ENCODE measurements at regions not wholly inside any gene's neighbourhood (a gene's known extent, or its start where the extent isn't known, plus 50 kb on each side); places are given as distances from the start of the nearest gene placed in this dataset.

DNA sequence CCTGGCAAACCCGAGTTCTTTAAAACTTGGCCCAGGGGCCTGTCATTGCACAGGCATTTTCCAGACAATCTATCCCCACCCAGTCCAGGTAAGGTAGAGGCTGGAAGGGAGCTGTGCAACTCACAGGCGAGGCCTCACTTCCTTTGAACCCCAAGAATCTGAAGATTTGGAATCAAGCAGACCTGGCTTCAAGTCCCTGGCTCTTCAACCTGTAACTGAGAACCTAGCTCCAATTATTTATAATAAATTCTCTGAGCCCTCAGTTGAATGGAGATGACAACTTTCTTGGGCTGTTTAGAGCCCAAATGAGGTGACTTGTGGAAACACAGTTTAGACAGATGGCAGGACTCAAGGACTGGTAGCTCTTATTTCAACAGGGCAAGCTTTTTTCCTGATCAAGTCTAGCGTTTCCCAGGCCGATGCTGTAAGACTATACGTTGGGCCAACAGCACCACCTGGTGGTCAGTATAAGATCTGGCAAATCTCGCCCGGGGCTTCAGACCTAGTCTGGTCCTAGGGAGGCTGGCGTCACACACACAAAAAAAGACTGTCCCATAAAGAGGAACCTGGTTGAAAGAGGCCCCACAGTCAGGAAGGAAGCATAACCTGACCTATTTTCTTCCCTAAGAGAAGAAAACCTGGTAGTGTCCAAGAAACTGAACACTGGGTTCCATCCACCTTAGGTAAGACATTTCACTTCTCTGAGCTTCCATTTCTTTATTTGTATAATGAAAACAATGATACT lies 117.9 kb downstream of the C17orf67 start:
- H3K27me3 ChIP-seq (replicated peaks; ENCODE audit: insufficient read depth): no peaks in the 10 kb centered on the region
- H3K4me1 ChIP-seq (ENCODE audit: insufficient read depth): no peaks in the 10 kb centered on the region
- no peak overlapping the region for H3K4me2 ChIP-seq (ENCODE audit: unreplicated experiment)
- no peaks in the 10 kb centered on the region for H3K79me2 ChIP-seq (ENCODE audit: insufficient read depth)
- in situ Hi-C loops (cut with MboI): loop anchor here (10.0 kb wide), 1 partner anchor 121 kb away; the partner anchor contains the start of gene NOG
- H3K27ac ChIP-seq: no peak overlapping the region
- H4K20me1 ChIP-seq (ENCODE audit: insufficient read depth): no peaks in the 10 kb centered on the region
- H3K36me3 ChIP-seq (ENCODE audit: low read depth): no peaks in the 10 kb centered on the region
- WGBS, 2 experiments (ENCODE audit: low coverage in 1 of 2, low lambda C conversion rate in 2 of 2, missing lambda C conversion rate in 2 of 2): 17 to 20% methylated on average over 8 of the region's 8 CpGs
- DNase-seq: peak; percentile 92
- no peaks in the 10 kb centered on the region for H3K9me2 ChIP-seq (ENCODE audit: insufficient read depth)
- H3K4me3 ChIP-seq: no peak overlapping the region
- no peak overlapping the region for H2AFZ ChIP-seq
- TF ChIP-seq EZH2phosphoT487 (IDR thresholded peaks at IDR 0.05; ENCODE audit: insufficient read depth, low read depth) (no peak), EZH2 (IDR thresholded peaks at IDR 0.05; ENCODE audit: insufficient read depth, poor library complexity, severe bottlenecking) (no peak)
- no peaks in the 10 kb centered on the region for H3K9me3 ChIP-seq (ENCODE audit: low read depth)
- no peak overlapping the region for H3K9ac ChIP-seq
- no peaks in the 10 kb centered on the region for H3F3A ChIP-seq (ENCODE audit: insufficient read depth)

DNA sequence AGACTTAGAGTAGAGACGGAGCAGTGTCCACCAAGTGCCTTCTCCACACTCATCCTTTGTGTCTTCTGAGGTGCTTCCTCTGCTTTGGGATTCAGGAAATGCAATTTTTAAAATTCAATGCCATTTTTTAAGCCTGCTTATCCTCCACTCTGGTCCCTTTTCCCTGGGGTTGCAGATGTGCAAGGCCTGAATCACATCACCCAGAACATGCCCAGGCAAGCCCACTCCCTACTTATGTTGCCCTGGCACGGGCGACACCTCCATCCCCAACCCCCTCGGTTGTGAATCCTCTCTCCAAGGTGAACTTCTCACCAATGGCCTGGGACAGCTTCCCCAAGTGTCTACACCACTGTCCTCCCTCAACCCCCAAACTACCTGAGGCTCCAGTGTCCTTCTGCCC lies 116.2 kb downstream of the C17orf67 start:
- Histone ChIP-seq H2AFZ (no peak overlapping the region), H3K4me2 (ENCODE audit: unreplicated experiment) (no peak overlapping the region), H3F3A (ENCODE audit: insufficient read depth) (no peaks in the 10 kb centered on the region), H3K27ac (no peak overlapping the region), H4K20me1 (ENCODE audit: insufficient read depth) (no peaks in the 10 kb centered on the region), H3K9me2 (ENCODE audit: insufficient read depth) (no peaks in the 10 kb centered on the region), H3K4me3 (no peak overlapping the region), H3K4me1 (ENCODE audit: insufficient read depth) (no peaks in the 10 kb centered on the region), H3K27me3 (replicated peaks; ENCODE audit: insufficient read depth) (no peaks in the 10 kb centered on the region), H3K36me3 (ENCODE audit: low read depth) (no peaks in the 10 kb centered on the region), H3K79me2 (ENCODE audit: insufficient read depth) (no peaks in the 10 kb centered on the region), H3K9ac (no peak overlapping the region), H3K9me3 (ENCODE audit: low read depth) (no peaks in the 10 kb centered on the region)
- in situ Hi-C loops (cut with MboI): loop anchor here (10.0 kb wide), 1 partner anchor 123 kb away; the partner anchor contains the start of gene NOG
- WGBS, 2 experiments (ENCODE audit: low coverage in 1 of 2, low lambda C conversion rate in 2 of 2, missing lambda C conversion rate in 2 of 2): 86 to 89% methylated on average over 4 of the region's 4 CpGs
- TF ChIP-seq EZH2 (IDR thresholded peaks at IDR 0.05; ENCODE audit: insufficient read depth, poor library complexity, severe bottlenecking) (no peak), EZH2phosphoT487 (IDR thresholded peaks at IDR 0.05; ENCODE audit: insufficient read depth, low read depth) (no peak)
- DNase-seq: no peak

DNA sequence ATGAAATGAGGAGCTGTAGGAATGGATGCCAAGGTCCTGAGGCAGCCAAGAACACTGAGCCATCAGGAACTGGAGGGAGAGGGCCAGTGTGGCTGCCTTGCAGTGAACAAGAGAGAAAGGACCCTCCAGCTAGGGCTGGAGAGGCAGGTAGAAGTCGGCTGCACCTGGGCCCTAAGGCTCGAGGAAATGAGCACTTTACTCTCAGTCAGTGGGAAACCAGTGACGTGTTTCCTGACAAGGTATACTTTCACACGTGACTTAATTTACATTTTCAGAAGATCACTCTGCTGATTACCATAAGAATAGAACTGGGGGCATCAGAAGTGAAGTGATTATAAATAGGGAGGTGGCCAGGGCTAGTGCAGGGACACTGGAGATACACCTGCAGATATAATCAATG lies 115.2 kb downstream of the C17orf67 start:
- Histone ChIP-seq H3K9me2 (ENCODE audit: insufficient read depth) (no peaks in the 10 kb centered on the region), H3F3A (ENCODE audit: insufficient read depth) (no peaks in the 10 kb centered on the region), H3K4me3 (no peak overlapping the region), H3K27ac (no peak overlapping the region), H4K20me1 (ENCODE audit: insufficient read depth) (no peaks in the 10 kb centered on the region), H3K4me1 (ENCODE audit: insufficient read depth) (no peaks in the 10 kb centered on the region), H3K4me2 (ENCODE audit: unreplicated experiment) (no peak overlapping the region), H2AFZ (no peak overlapping the region), H3K79me2 (ENCODE audit: insufficient read depth) (no peaks in the 10 kb centered on the region), H3K9ac (no peak overlapping the region), H3K9me3 (ENCODE audit: low read depth) (no peaks in the 10 kb centered on the region), H3K36me3 (ENCODE audit: low read depth) (no peaks in the 10 kb centered on the region), H3K27me3 (replicated peaks; ENCODE audit: insufficient read depth) (no peaks in the 10 kb centered on the region)
- no peak for DNase-seq
- in situ Hi-C loops (cut with MboI): loop anchor here (10.0 kb wide), 1 partner anchor 124 kb away; the partner anchor contains the start of gene NOG
- 79 to 88% methylated on average over 4 of the region's 4 CpGs for WGBS, 2 experiments (ENCODE audit: low coverage in 1 of 2, low lambda C conversion rate in 2 of 2, missing lambda C conversion rate in 2 of 2)
- TF ChIP-seq EZH2phosphoT487 (IDR thresholded peaks at IDR 0.05; ENCODE audit: insufficient read depth, low read depth) (no peak), EZH2 (IDR thresholded peaks at IDR 0.05; ENCODE audit: insufficient read depth, poor library complexity, severe bottlenecking) (no peak)

DNA sequence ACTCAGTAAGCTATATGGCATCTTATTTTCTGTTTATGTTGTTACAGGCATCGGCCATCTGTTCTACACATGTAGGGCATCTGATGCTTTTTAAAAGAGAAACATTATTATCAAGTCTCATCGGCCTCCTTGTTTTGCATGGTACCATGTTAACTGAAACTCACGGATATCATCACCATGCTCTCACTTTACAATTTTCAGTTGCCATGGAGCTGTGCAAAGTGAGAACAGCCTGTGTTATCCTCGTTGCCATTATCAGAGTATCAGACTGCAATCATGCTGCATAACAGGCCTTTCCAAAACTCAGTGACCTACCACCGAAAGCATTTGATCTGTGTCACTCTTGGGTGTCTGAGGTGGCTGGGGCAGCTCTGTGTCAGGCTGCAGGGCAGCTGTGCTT lies 110.3 kb downstream of the C17orf67 start:
- 59 to 63% methylated on average over 5 of the region's 5 CpGs for WGBS, 2 experiments (ENCODE audit: low coverage in 1 of 2, low lambda C conversion rate in 2 of 2, missing lambda C conversion rate in 2 of 2)
- no peak overlapping the region for H3K9ac ChIP-seq
- no peaks in the 10 kb centered on the region for H4K20me1 ChIP-seq (ENCODE audit: insufficient read depth)
- H3K4me3 ChIP-seq: no peak overlapping the region
- TF ChIP-seq EZH2 (IDR thresholded peaks at IDR 0.05; ENCODE audit: insufficient read depth, poor library complexity, severe bottlenecking): no peak
- no peak for TF ChIP-seq EZH2phosphoT487 (IDR thresholded peaks at IDR 0.05; ENCODE audit: insufficient read depth, low read depth)
- no peak overlapping the region for H2AFZ ChIP-seq
- in situ Hi-C loops (cut with MboI): no loop called here
- no peaks in the 10 kb centered on the region for H3F3A ChIP-seq (ENCODE audit: insufficient read depth)
- H3K9me2 ChIP-seq (ENCODE audit: insufficient read depth): no peaks in the 10 kb centered on the region
- no peak overlapping the region for H3K27ac ChIP-seq
- H3K9me3 ChIP-seq (ENCODE audit: low read depth): no peaks in the 10 kb centered on the region
- no peaks in the 10 kb centered on the region for H3K36me3 ChIP-seq (ENCODE audit: low read depth)
- H3K4me2 ChIP-seq (ENCODE audit: unreplicated experiment): no peak overlapping the region
- peak; percentile 3 for DNase-seq
- H3K27me3 ChIP-seq (replicated peaks; ENCODE audit: insufficient read depth): no peaks in the 10 kb centered on the region
- no peaks in the 10 kb centered on the region for H3K79me2 ChIP-seq (ENCODE audit: insufficient read depth)
- H3K4me1 ChIP-seq (ENCODE audit: insufficient read depth): no peaks in the 10 kb centered on the region
